Dermis blood vessel endothelial cell (primary cell): ENCODE measurements at regions not wholly inside any gene's neighbourhood (a gene's known extent, or its start where the extent isn't known, plus 50 kb on each side); places are given as distances from the start of the nearest gene placed in this dataset.
"Not testable (repeated sequence)": the region's sequence is repeated elsewhere in the genome, so short reads cannot be mapped to it uniquely, and the experiment has no call there.

ENCODE experiments used
- DNase-seq: peaks from one replicate; pipeline ENCODE4 v3.0.0; 2010

DNA sequence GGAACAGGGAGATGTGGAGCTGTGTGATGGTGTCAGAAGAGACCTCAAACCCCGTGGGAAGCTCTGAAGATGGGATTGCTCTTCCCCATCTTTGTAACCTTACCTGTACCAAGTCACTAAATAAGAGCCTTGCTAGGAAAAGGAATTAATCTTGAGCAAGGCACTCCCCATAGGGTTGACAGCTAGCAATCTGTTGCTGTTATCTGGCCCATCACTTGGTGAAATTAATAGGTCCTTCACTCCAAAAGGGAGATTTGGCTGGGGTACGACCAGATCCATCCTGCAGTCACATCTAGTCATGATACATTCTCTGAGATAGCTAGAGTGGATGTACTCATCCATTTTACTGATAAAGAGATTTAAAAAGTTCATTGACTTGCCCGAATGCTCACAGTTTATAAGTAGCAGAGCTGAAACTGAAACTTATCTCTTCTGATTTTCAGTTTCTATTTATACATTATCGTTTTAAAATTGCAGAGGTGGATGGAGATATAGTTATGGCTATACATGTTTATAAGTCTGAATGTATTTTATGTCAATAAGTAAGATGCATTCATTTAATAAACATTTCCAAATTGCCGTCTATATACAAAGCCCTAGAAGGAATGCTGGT, 299.1 kb upstream of the MCTP2 start:
- DNase-seq: no peak

DNA sequence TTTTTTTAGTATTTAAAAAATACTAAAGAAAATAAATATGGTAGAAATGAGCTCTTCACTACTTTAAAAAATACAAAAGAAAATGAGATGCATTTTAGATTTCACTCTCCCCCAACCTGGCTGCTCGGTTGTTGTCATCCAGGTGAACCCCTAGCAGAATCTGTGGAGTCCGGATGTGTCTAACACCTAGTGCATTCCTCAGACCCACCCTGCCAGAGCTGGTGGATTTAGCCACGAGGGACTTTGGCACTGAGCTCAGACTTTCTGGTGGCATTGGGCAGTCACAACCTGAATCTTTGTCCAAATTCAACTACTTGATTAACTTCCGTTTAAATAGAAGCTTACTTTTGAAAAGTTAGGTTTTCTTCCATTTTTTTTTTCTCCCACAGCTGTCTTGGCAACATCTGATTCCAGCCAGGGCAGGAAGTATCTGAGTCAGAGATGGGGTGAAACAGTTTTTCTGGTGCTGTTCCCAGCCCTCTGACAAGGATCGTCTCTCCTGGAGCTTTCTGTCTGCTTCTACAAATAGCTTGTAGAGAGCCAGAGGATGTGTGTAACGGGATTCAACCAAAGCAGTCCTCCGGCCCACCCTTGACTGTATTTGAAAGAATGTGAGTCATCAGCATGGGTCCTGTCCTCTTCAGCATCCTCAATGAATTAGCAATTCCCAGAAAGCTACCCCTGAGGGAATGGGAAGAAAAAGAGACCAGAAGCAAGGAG, 301.8 kb upstream of the MCTP2 start:
- no peak for DNase-seq

DNA sequence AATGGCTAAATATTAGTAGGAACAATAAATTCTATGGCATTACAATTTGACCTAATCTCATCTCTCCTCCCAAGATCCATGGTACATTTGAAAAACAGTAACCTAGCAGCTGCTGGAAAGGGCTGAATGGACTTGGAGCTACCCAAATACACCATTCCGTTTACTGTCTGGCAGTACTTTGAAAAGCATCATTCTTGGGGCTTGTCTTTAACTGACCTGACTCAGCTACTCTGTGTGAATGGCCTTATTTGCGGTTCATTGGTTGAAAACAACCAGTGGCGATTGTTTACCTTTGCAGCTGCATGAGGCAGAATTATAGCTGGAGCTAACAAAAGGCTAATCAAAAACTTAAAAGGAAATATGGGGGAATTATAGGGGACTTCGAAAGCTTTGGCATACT, 311.2 kb upstream of the MCTP2 start:
- DNase-seq: no peak

DNA sequence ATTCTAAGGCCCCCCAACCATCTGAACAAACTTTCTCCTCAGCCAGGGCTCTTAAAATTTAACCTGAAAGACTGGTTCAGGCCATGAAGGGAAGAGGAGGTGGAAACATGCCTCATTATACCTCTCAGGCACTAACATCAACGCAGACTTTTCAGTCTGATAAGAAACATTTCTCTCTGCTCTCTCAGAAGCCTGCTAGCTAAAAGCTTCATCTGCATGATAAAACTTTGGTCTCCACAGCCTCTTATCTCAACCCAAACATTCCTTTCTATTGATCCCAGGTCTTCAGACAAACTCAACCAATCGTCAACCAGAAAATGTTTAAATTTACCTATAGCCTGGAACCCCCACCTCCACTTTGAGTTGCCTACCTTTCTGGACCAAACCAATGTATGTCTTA, 312.6 kb upstream of the MCTP2 start:
- not testable (repeated sequence) for DNase-seq

DNA sequence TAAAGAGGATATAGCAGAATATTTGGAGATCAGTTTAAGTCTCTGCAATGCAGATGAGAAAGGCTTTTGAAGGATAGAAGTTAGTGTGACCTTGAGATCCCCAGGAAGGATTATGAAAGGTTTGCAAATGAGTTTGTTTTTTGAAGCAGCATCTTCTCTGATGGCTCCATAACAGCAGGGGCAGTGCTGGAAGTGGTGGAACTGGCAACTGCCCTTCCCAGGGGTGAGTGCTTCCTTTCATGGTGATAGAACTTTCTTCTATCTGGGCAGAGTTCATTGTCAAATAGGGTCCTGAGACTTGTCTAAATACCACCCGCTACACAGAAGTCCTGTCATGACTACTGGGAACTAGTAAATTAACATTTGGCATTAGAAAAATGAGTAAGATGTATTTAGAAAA, 314.2 kb upstream of the MCTP2 start:
- no peak for DNase-seq

DNA sequence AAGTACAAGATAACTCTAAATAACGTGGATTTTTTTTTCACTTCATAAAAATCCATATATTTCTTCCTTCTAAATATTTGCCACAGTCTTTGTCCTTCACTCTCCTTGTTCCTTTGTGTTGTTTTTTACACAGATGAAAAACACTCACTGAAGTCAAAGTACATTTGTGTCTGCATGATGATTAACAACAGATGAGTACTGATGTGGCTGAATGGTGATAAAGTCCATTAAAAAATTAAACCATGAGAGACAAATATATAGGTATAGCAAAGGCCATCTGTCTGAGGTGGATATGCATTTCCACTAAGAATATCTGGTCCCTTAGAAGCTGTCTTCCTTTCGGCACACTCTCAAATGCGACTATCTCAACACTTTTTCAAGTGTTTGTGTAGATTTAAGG, 317.5 kb upstream of the MCTP2 start:
- DNase-seq: no peak

DNA sequence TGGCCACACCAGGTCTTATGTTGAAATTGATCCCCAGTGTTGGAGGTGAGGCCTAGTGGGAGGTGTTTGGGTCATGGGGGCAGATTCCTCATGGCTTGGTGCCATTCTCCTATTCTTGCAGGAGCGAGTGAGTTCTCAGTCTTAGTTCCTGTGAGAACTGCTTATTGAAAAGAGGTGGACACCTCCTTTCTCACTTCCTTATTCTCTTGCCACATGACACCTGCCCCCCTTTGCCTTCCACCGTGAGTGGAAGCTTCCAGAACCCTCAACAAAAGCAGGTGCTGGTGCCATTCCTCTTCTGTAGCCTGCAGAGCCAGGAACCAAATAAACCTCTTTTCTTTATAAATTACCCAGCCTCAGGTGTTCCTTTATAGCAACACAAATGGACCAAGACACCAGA, 318.1 kb upstream of the MCTP2 start:
- DNase-seq: no peak

DNA sequence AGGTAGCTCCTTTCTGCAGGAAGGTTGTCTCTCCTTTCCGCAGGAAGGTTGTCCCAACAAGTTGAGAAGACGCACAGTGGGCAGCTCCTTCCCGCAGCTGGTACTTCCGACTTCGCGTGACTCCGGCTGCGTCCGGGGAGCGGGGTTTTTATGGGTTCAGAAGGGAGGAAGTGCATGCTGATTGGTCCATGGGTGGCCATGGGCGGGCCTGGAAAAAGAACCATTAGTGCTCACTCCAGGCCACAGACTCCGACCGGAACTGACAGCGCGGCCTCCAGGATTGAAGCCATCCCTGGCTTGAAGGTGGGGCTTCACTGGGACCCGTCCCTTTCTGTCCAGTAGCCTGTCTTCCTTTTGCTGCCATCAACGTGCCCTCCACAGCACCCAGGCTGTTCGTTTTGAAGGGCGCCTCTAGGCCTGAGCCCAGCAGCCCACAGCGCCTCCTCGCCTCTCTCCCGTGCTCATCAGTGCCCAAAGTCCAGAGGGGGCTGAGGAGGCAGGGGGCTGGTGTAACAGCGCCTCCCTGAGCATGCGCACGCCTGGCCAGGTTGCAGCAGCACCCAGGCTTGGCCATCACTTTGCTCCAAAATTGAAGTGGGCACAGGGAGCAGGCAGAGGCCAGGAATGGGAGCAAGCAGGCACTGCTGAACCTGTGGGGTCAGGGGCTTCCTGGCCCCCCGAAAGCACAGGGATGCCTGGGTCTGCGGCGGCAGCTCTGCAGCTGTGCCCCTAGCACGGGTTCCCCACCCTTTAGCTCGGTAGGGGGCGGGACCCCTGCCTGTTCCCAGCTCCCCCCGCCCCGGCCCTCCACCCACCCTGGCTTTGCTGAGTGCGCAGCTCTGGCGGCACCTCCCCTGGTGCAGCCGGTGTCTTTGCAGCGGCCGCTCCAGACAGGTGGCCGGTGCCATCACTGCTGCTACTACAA, 330.6 kb upstream of the MCTP2 start:
- DNase-seq: no peak

DNA sequence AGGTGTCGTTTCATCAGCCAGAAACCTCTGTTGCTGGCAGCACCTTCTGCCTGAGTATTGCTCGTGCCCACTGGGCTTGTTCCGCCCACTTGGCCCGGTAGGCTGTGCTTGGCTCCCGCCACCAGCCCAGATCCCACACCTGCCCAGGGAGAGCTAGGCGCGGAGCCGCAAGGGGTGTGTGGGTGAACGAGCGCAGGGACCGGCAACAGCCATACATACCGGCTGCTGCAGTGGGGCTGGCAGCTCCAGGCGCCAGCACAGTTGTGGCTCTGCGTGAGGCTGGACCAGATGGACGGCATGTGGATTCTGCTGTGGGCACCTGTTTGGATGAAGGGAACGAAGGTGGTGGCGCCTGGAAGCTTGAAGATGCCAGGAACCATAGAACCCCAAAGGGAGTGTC, 331.5 kb upstream of the MCTP2 start:
- DNase-seq: no peak

DNA sequence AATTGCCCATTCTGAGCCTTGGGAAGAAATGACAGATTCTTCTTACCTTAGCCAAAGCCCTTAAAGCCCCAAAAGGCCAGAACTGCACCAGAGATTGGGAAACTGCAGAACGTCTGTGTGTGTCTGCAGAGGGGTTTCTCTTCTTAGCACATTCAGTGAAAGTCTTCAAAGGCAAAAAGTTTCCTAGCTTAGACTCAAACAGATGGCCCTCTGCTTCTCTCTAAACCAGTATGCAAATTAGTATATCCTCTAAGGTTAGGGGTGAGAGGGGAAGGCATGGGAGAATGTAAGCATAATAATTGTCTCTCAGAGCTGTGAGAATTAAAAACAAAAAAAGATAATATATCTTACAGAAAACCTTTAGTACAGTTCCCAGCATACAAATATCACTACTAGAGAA, 334.0 kb upstream of the MCTP2 start:
- no peak for DNase-seq

DNA sequence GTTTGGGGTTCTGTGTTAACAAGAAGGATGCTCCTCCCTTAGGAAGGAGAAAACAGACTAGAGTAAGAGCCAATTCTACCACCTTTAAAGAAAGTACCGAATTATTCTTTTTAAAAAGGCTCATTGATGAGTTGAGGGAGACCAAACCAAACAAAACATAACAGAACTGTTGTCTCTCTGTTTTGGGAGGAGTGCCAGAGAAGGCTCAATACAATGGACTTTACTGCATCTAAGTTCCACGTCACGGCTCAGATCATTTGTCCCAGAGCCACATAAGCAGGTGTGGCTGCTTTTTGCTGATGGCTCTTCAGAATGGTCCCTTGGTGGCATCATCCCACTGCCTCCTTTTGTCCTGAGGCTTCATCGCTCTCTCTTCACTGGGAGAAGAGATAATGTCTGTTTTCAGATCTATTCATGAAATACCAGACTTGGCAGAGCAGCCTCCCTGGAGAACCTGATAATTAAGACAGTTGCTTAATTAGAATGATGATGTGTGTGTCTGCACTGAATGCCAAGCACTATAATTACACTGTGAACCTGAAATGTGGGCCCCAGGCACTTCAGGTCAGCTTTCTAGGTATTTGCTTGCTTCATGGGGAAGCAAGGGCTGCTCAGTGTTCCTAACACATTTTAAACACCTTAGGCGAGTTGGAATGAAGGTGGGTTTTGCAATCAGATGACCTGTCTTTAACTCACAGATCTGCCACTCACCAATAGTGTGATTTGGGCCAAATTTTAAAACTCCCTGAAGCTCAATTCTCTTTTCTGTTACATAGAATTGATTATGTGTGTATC, 335.2 kb upstream of the MCTP2 start:
- no peak for DNase-seq

DNA sequence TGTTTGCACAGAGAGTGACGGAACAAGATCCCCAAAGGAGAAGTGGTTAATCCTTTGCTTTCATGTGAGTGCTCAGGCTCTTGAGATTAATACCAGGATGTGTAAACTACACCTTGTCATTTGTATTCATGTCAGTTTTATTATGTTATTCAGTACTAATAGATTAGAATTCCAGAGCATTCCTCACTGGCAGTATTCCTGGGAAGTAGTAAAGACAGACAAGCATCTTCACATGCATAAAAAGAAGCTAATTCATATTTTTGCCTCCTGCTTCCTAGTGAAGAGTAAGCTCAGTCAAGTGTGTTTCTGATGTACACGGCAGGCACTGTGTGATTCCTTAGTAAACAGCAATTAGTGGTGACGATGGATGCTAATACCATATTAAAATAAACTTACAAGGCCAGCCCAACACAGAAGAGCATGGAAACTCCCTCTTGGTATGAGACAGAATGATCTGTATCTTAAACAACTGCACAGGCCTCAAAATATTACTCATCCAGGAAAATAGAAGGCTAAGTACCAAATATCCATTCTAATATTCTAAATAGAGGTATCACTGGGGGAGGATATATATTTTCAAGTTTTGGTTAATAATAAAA, 336.8 kb upstream of the MCTP2 start:
- DNase-seq: no peak

DNA sequence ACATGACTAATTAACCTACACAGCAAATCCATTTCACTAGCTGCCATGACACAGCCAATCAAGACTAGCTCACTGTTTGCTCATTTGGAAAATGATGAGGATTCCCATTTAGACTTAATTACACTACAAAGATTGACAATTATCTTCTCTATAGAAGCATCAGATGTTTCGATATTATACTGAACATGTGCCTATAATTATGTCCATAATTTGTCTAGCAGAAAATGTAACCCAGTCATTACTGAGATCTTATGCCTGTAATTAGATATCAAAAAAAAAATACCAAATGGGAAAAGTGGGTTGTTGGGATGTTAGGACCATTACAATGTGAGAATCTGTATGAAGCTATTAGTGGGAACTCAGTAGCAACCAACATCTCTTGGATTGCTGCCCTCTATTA, 344.2 kb upstream of the MCTP2 start:
- DNase-seq: no peak

DNA sequence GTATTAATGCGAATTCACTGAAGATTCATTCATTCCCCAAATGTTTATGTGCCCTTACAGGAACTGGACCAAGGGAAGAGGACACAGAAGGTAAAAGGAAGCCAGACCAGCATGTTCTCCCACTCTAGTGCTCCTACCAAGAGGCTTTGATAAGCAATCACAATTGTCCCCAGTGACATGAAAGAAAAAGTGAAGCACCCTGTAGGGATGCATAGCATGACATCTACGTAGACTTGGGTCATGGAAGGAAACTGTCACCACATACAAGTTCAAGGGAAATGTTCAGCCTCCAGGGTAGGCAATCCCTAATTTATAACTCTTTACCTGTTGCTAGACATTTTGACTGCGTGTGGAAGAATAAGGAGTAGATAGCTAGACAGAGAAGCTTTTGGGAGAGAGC, 348.6 kb upstream of the MCTP2 start:
- no peak for DNase-seq

DNA sequence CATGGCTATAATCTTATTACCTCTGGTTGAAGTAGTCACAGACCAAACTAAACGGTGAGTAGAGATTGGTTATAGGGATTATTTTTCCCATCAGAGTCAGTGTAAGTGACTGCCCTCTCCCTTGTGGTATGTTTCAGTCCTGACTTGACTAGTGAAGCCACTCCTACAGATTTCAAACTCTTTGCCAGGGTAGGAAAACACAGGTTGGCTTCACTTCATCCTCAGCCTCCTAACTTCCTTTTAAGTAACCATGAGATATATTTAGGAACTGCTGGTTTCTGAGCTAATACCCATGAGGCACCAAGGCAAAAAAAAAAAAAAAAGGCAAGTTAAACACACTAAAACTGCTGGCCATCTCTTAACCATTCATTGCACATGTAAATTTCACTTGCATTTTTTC, 349.2 kb upstream of the MCTP2 start:
- DNase-seq: no peak

DNA sequence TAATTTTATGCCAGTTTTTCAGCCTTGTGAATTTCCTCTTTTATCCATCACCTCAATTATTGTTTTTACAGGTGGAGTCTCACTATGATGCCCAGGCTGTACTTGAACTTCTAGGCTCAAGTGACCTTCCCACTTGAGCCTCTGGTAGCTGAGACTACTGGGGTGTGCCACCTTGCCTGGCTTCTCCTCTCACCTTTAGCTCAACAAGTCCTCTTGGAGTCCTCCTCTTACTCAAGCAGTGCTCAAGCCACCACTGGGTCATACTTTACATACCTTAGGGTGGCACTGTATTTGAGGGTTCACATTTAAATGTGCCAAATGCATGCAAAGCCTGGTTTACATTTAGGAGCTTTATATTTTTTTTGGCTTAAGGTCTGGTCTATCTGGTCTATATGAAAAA, 350.1 kb upstream of the MCTP2 start:
- no peak for DNase-seq

DNA sequence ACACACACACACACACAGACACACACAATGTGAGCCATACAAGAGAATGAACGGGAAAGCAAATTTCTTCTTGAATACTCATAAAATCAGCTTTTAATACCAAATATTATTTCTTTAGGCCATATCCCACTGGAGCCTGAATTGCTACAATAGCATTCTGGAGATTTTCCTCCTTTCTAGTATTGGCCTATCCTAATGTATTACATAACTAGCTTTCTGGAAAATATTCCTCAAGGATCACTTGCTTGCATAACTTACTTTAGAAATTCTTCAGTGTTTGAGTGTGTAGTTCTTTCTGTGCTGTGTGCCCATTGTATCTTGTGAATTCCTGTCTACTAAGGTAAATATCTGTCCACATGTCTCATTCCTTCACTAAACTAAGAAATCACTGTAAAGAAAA, 351.0 kb upstream of the MCTP2 start:
- no peak for DNase-seq

DNA sequence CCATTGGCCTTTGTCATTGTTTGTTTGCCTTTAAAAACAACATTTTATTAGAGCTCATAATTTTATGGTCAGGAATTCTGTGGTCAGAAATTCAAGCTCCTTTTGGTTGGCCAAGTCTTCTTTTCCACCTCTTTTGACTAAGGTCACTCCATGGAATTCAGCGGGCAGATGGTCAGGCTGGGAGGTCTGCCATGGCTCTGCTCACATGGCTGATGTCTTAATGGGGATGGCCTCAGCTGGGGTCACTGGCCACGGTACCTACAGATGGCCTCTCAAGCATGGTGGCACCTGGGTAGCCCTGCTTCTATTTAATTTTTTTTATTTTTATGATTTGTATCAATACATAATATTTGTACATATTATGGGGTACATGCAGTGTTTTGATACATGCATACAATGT, 360.8 kb upstream of the MCTP2 start:
- no peak for DNase-seq

DNA sequence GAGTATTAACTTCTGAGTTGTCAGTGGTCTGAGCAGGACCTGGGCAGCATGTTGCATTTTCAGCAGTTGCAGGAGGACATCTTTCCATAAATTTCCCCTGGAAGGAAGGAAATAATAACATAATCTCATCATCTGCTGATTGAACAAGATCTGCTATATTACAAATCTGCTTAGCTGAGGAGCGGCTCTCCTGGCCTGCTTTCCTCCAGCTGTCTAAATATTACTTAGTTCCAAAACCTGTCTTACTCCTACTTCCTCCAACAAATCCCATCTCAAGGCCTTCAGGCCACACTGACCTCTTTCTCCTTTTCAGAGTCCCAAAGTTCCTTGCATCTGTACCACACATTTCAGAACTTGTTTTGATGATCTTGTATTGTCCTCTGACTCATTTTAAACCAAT, 364.4 kb upstream of the MCTP2 start:
- DNase-seq: no peak

DNA sequence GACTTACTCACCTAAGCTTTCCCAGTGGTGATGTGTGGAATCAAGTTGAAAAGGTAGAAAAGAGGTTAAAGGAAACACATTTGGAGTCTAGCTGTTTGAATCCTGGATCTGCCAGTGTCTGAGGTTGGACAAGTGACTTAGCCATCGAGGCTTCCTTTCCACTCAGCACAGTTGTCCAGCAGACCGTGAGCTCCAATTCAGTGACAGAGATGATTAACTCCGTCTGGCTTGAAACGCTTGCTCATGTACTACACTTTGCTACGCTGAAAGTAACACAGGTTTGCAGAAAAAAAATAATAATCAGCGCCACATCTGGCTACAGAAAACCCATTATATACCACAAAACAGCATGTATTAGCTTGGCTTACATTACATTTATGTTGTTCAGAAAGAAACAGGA, 364.9 kb upstream of the MCTP2 start:
- DNase-seq: no peak

DNA sequence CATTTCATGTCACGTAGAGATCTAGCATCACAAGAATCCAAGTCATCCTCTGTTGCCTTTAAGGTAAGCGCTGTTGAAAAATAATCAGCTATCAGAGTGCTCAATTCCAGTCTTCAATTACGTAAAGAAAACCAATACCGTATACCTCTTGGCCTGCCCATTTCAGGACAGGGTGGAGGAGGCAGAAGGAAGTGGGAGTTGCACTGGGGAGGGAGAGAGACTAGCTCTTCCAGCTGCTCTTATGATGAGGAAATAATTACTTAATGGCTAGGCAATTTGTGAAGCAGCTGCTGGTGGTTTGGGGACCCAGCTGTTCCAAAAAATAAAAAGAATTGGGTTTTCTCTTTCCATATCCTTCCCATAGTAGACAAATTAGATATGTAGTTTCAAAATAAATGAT, 365.8 kb upstream of the MCTP2 start:
- DNase-seq: no peak

DNA sequence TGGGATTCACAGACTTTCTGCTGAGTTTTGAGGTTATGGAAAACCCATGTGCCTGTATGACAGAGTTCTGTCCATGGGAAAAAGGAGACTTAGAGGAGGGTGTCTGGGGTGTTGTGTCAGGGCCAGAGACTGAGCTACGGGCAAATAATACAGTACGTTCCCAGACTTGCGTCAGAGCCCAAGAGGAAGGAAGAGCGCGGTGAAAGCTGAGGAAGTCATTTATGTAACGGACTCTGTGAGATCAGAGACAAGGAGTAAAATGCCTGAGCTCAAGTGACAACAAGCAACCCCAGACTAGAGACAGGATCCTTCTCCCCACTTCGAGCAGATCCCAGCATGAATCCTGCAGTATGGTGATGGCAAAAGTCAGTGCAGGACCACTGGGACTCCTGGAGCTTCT, 368.6 kb upstream of the MCTP2 start:
- DNase-seq: no peak
